ENCODE measurements at regions not wholly inside any gene's neighbourhood (a gene's known extent, or its start where the extent isn't known, plus 50 kb on each side); places are given as distances from the start of the nearest gene placed in this dataset.

DNA sequence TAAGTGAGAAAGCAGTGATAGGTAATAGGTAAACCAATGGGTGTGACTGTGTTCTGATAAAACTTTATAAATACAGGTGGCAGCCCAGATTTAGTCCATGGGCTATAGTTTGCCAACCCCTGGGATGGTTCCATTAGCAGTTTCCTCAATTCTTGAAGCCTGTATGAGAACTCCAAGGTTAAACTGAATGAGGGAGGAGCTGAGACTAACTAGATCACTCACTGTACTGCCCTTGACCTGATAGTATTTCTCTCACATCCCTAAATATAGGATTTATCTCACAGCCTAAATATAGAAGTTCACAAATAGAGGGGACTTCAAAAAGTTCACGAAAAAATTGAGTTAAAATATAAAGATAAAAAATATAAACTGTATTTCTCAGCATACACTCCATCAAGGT, 439.6 kb upstream of the CCDC196 start:
- no peak for DNase-seq
- Histone ChIP-seq H3K9me3 (replicated peaks in 1 of 3) (no peaks in the 10 kb centered on the region), H3K27me3 (no peaks in the 10 kb centered on the region), H3K36me3 (replicated peaks in 1 of 2) (no peaks in the 10 kb centered on the region), H3K4me1 (replicated peaks in 1 of 2) (no peaks in the 10 kb centered on the region), H3K27ac (no peak overlapping the region), H3K4me3 (no peak overlapping the region)
- intact Hi-C loops (cut with DNase I): no loop called here
- TF ChIP-seq, protein P1, sequence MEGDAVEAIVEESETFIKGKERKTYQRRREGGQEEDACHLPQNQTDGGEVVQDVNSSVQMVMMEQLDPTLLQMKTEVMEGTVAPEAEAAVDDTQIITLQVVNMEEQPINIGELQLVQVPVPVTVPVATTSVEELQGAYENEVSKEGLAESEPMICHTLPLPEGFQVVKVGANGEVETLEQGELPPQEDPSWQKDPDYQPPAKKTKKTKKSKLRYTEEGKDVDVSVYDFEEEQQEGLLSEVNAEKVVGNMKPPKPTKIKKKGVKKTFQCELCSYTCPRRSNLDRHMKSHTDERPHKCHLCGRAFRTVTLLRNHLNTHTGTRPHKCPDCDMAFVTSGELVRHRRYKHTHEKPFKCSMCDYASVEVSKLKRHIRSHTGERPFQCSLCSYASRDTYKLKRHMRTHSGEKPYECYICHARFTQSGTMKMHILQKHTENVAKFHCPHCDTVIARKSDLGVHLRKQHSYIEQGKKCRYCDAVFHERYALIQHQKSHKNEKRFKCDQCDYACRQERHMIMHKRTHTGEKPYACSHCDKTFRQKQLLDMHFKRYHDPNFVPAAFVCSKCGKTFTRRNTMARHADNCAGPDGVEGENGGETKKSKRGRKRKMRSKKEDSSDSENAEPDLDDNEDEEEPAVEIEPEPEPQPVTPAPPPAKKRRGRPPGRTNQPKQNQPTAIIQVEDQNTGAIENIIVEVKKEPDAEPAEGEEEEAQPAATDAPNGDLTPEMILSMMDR (IDR thresholded peaks at IDR 0.05): no peak
- TF ChIP-seq POLR2A (IDR thresholded peaks at IDR 0.05): no peak
- 34 to 45% (median 40%) methylated on average over 1 of the region's 1 CpG for WGBS, 4 donors

DNA sequence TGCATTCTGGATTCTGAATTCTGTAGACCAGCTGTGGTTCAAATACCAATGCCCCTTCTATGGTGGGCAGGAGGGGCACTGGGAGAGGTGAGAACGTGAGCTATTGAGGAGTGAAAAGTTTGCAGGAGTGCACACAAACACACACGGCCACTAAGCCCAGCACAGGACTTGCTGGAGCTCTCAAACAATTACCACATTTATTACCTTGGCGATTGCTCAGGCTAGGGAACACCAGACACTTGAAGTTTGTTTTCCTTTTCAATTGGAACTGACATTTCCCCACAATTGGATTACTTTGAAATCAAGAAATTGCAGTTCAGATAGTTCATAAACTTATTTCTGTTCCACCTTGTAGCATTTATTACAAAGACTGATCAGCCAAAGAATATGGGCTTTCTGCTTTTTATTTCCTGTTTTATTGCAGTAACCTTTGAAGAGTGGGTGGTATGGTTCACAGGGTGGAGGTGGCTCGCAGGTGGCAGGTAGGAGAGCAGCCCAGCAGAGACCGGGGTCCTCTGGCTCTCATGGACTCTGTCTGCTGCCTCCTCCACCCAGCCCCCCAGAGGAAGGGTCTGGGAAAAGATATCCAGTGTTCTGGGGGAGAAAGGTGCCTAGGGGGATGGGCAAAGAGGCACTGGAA, 429.8 kb upstream of the CCDC196 start:
- Histone ChIP-seq H3K9me3 (replicated peaks in 1 of 3) (no peaks in the 10 kb centered on the region), H3K27me3 (no peaks in the 10 kb centered on the region), H3K4me3 (no peak overlapping the region), H3K27ac (no peak overlapping the region), H3K36me3 (replicated peaks in 1 of 2) (no peaks in the 10 kb centered on the region), H3K4me1 (replicated peaks in 1 of 2) (no peaks in the 10 kb centered on the region)
- intact Hi-C loops (cut with DNase I): no loop called here
- TF ChIP-seq POLR2A (IDR thresholded peaks at IDR 0.05): no peak
- TF ChIP-seq, protein P1 (IDR thresholded peaks at IDR 0.05): no peak
- WGBS, 4 donors: 66 to 87% (median 83%) methylated on average over 5 of the region's 5 CpGs
- no peak for DNase-seq

DNA sequence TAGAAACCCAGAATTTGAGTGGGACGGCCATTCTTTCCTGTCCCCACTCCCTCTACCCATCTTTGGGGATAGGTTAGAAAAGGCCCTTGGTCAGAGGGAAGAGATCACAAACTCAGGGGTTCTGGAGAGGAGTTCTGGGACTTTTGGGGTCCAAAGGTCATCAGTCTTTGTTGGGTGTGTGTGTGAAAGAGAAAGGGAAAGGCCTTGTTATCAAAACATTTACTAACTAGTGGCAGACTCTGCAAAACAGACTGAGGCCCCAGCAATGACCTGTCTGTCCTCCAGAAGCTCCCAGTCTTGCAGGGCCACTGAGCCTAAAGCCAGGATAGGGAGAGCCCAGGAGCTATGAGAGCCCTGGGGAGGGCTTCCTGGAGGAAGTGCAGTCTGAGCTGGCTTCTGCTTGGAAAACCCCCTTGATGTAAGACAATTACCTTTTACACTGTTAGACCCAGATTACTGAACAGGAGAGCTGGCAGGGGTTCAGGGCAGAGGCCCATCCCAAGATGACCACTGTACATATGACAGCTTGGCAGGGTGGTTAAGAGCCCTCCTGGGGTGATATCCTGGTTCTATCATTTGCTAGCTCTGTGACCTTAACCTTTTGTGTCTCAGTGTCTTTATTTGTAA, 429.1 kb upstream of the CCDC196 start:
- Histone ChIP-seq H3K4me1 (replicated peaks in 1 of 2) (no peaks in the 10 kb centered on the region), H3K27ac (no peak overlapping the region), H3K4me3 (no peak overlapping the region), H3K9me3 (replicated peaks in 1 of 3) (no peaks in the 10 kb centered on the region), H3K36me3 (replicated peaks in 1 of 2) (no peaks in the 10 kb centered on the region), H3K27me3 (no peaks in the 10 kb centered on the region)
- intact Hi-C loops (cut with DNase I): no loop called here
- WGBS, 4 donors: 86 to 100% (median 95%) methylated on average over 1 of the region's 1 CpG
- no peak for DNase-seq
- TF ChIP-seq, protein P1 (IDR thresholded peaks at IDR 0.05): no peak
- TF ChIP-seq POLR2A (IDR thresholded peaks at IDR 0.05): no peak

DNA sequence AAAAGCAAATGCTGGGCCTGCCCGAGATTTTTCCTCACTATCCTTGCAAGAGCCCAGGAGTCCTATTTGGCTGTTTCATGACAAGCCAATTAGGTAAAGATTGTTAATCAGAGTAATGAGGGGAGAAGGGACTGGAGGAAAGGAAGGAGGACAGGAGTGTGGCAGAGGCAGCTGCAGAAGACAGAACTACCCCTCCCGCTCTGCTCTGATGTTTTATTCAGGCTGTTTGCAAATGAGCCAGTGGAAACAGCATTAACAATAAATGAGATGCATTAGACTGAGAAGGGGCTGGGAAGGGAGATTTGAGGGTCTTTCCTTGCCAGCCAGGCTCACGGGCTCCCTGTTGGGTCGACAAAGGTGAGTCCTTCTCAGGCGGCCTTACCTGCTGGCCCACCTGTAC, 421.0 kb upstream of the CCDC196 start:
- WGBS, 4 donors: 89 to 92% (median 90%) methylated on average over 5 of the region's 5 CpGs
- TF ChIP-seq, protein P1 (IDR thresholded peaks at IDR 0.05): no peak
- no peak for TF ChIP-seq POLR2A (IDR thresholded peaks at IDR 0.05)
- H3K36me3 ChIP-seq (replicated peaks in 1 of 2): no peaks in the 10 kb centered on the region

More for the DNA sequence above, 421.0 kb upstream of the CCDC196 start:
- Histone ChIP-seq H3K27ac (no peak overlapping the region), H3K9me3 (replicated peaks in 1 of 3) (no peaks in the 10 kb centered on the region), H3K4me1 (replicated peaks in 1 of 2) (no peaks in the 10 kb centered on the region), H3K27me3 (no peaks in the 10 kb centered on the region), H3K4me3 (no peak overlapping the region)
- intact Hi-C loops (cut with DNase I): no loop called here
- DNase-seq: no peak
